ENCODE measurements at regions not wholly inside any gene's neighbourhood (a gene's known extent, or its start where the extent isn't known, plus 50 kb on each side); places are given as distances from the start of the nearest gene placed in this dataset.

DNA sequence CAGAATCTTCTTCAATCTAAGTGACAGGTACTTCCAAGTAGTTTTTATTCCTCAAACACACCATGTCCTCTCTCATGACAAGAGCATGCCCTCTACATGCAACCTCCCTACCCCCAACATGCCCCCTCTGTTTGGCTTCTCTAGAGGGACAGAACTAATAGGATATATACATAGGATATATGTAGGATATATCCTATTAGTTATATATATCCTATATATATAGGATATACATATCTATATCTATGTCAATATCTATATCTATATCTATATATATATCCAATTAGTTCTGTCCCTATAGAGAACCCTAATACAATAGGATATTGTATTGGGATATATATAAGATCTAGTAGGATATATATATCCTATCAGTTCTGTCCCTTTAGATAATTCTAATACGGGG is 701.9 kb upstream of the MIR17HG start:
- no peak for TF ChIP-seq POLR2AphosphoS5 (IDR thresholded peaks at IDR 0.05; ENCODE audit: low read depth)
- no peak for TF ChIP-seq CTCF (IDR thresholded peaks at IDR 0.05; ENCODE audit: insufficient read depth, low read length)
- TF ChIP-seq, protein P1, sequence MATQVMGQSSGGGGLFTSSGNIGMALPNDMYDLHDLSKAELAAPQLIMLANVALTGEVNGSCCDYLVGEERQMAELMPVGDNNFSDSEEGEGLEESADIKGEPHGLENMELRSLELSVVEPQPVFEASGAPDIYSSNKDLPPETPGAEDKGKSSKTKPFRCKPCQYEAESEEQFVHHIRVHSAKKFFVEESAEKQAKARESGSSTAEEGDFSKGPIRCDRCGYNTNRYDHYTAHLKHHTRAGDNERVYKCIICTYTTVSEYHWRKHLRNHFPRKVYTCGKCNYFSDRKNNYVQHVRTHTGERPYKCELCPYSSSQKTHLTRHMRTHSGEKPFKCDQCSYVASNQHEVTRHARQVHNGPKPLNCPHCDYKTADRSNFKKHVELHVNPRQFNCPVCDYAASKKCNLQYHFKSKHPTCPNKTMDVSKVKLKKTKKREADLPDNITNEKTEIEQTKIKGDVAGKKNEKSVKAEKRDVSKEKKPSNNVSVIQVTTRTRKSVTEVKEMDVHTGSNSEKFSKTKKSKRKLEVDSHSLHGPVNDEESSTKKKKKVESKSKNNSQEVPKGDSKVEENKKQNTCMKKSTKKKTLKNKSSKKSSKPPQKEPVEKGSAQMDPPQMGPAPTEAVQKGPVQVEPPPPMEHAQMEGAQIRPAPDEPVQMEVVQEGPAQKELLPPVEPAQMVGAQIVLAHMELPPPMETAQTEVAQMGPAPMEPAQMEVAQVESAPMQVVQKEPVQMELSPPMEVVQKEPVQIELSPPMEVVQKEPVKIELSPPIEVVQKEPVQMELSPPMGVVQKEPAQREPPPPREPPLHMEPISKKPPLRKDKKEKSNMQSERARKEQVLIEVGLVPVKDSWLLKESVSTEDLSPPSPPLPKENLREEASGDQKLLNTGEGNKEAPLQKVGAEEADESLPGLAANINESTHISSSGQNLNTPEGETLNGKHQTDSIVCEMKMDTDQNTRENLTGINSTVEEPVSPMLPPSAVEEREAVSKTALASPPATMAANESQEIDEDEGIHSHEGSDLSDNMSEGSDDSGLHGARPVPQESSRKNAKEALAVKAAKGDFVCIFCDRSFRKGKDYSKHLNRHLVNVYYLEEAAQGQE (IDR thresholded peaks at IDR 0.05; ENCODE audit: insufficient replicate concordance, low read depth), result no peak
